Esophagus muscularis mucosa (tissue), 4 donors: ENCODE measurements at regions not wholly inside any gene's neighbourhood (a gene's known extent, or its start where the extent isn't known, plus 50 kb on each side); places are given as distances from the start of the nearest gene placed in this dataset.

Source experiments
- DNase-seq: peaks from one replicate; pipeline ENCODE4 v3.0.0-alpha.2; 2017; ENCODE audit errors: extremely low spot score
- H3K27ac ChIP-seq, 4 donors: fragments of 200-600 bp; sonication (generic); replicated peaks in 1 of 4; 1 replicate in 3 of 4; 2 replicates in 1 of 4; pipeline ENCODE4 v1.5.1; 2016 to 2019; ENCODE audit warnings: mild to moderate bottlenecking in 1 of 4
- H3K27me3 ChIP-seq, 4 donors: fragments of 200-600 bp; sonication (generic); one replicate each; pipeline versions ENCODE4 v1.5.1 to v1.6.0; 2016 to 2019
- H3K36me3 ChIP-seq, 4 donors: fragments of 200-600 bp; sonication (generic); one replicate each; pipeline ENCODE4 v1.5.1; 2016 to 2019
- H3K4me1 ChIP-seq, 4 donors: fragments of 200-600 bp; sonication (generic); one replicate each; pipeline ENCODE4 v1.5.1; 2016 to 2019
- H3K4me3 ChIP-seq, 4 donors: fragments of 200-600 bp; sonication (generic); 1 replicate in 2 of 4; 2 replicates in 2 of 4; pipeline ENCODE4 v1.5.1; 2016 to 2019; ENCODE audit warnings: mild to moderate bottlenecking in 4 of 4, moderate library complexity in 1 of 4
- H3K9me3 ChIP-seq, 4 donors: fragments of 200-600 bp; sonication (generic); 1 replicate in 3 of 4; 2 replicates in 1 of 4; pipeline ENCODE4 v1.5.1; 2016 to 2019
- CTCF ChIP-seq, 3 experiments: fragments of 200-600 bp in 2 of 3; fragments of 450-650 bp in 1 of 3; sonication (generic) in 2 of 3; IDR thresholded peaks; one replicate each; pipeline ENCODE4 v1.5.1; 2017 to 2019; ENCODE audit warnings: antibody characterized with exemption in 3 of 3, mild to moderate bottlenecking in 2 of 3, moderate library complexity in 1 of 3
- EP300 ChIP-seq: sonication (generic); formaldehyde crosslinking; IDR thresholded peaks from one replicate; pipeline ENCODE4 v1.6.1; 2017; ENCODE audit warnings: antibody characterized with exemption
- POLR2A ChIP-seq: fragments of 450-650 bp; IDR thresholded peaks from one replicate; pipeline ENCODE4 v1.6.1; 2017; ENCODE audit warnings: antibody characterized with exemption, moderate library complexity, mild to moderate bottlenecking, low read depth
- POLR2AphosphoS5 ChIP-seq, 2 donors: sonication (generic); formaldehyde crosslinking; IDR thresholded peaks; one replicate each; pipeline ENCODE4 v1.6.1; 2017; ENCODE audit warnings: antibody characterized with exemption in 2 of 2
- WGBS: methylation state at CpG from one replicate; pipeline ENCODE4 v1.1.5; 2018; 5-methylcytosine and 5-hydroxymethylcytosine counted together
- intact Hi-C: fragments of 100-400 bp; cut with DNase I; formaldehyde crosslinking; loops from one replicate; pipeline ENCODE4 v1.15.1; 2023

GRCh38 chr4:110860125-110860524 lies 237.2 kb upstream of the PITX2 start:
- Histone ChIP-seq H3K4me3 (no peak overlapping the region), H3K36me3 (no peaks in the 10 kb centered on the region), H3K4me1 (no peaks in the 10 kb centered on the region), H3K27me3 (no peaks in the 10 kb centered on the region), H3K27ac (no peak overlapping the region), H3K9me3 (no peaks in the 10 kb centered on the region)
- no peak for DNase-seq
- 77% methylated on average over 6 of the region's 6 CpGs for WGBS
- intact Hi-C loops = no loop called here
- TF ChIP-seq POLR2A (no peak), EP300 (no peak), POLR2AphosphoS5 (IDR thresholded peaks at IDR 0.05) (no peak), CTCF (IDR thresholded peaks at IDR 0.05) (no peak)

DNA sequence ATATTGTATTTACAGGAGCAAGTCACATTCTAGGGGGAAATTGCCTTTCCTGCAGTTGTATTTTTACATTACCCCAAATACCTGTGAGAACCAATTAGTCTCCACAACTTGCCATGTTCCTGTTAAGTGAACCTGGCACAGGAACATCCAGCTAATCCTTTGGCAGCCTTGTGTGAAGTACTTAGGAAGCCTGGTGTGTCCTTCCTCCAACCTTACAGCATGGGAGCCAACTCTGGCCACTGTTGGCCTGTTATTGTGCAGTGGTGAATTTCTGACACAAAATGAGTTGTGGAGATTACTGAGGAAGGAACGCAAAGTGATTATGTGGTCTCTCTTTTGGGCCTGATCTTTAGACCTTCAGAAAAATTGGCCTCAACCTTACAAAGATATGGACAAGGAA lies 238.0 kb upstream of the PITX2 start:
- Histone ChIP-seq H3K9me3 (no peaks in the 10 kb centered on the region), H3K4me3 (no peak overlapping the region), H3K4me1 (no peaks in the 10 kb centered on the region), H3K27me3 (no peaks in the 10 kb centered on the region), H3K36me3 (no peaks in the 10 kb centered on the region), H3K27ac (no peak overlapping the region)
- no peak for TF ChIP-seq POLR2AphosphoS5 (IDR thresholded peaks at IDR 0.05)
- no peak for TF ChIP-seq CTCF (IDR thresholded peaks at IDR 0.05)
- TF ChIP-seq POLR2A = no peak
- no peak for TF ChIP-seq EP300
- no peak for DNase-seq
- 62% methylated on average over 1 of the region's 1 CpG for WGBS
- intact Hi-C loops = no loop called here

DNA sequence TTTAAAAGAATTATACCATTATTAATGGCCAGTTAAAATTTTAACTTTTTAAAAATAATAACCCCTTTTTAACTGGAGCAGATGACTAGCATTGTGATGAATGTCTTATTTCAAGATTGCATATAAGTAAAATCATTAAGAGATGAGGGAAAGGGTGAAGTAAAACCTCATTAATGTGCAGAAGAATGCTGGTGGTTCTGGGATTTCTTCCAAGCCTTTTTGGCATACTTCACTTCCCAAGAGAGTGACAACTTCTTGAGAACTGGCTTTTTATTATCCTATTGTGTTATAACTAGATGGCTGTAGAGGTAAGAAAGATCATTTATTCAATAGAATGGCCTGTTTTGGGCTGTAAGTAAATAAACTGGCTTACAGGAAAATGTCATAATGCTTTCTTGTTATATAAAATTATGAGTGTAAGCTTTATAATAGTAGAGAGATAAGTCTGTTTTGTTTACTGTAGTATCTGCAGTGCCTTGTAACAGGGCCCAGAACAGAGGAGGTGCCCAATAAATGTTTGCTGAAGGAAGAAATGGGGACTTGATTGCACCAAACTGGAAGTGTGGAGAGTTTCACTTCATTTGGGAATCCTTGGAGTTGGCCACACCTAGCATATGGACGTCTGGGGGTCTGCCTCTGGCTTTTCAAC lies 242.9 kb upstream of the PITX2 start:
- no peaks in the 10 kb centered on the region for H3K9me3 ChIP-seq
- no peak for DNase-seq
- H3K4me3 ChIP-seq = no peak overlapping the region
- H3K27ac ChIP-seq = no peak overlapping the region
- 44% methylated on average over 1 of the region's 1 CpG for WGBS
- no peaks in the 10 kb centered on the region for H3K27me3 ChIP-seq
- TF ChIP-seq POLR2A (no peak), POLR2AphosphoS5 (IDR thresholded peaks at IDR 0.05) (no peak), CTCF (IDR thresholded peaks at IDR 0.05) (no peak), EP300 (no peak)
- peaks cover 0 to 3% (median 0%) of the 10 kb centered on the region in 4 donors for H3K4me1 ChIP-seq
- no peaks in the 10 kb centered on the region for H3K36me3 ChIP-seq
- intact Hi-C loops = no loop called here

DNA sequence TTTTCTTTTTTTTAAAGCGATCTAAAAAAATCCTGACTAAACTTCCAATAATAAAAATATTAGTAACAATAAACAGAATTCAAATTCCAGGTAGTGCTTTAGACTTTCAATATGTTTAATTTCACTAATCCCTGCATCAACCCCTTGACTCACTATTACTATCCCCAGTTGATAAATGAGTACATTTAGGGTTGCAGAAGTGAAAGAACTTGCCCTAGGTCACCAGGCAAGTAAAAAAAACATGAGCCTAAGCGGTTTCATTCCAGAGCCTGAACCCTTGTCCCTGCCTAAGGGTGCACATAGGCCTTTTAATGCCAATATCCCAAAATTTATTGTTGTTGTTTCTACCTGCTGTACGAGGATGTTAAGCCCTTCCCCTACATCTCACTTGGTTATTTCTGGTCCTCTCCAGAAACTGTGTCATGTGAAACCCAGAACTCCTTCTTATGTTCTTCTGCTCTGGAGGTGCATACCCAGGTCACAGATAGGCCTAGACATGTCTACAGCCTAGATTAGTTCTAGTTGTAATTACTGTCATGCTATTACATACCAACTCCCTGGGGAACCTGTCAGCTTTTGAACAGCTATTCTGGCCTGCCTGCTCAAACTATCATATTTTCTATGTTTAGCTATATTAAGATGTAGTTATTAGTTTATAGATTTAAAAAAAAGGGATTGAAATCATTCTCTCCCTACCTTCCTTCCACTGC lies 244.5 kb upstream of the PITX2 start:
- 87% methylated on average over 3 of the region's 3 CpGs for WGBS
- H3K36me3 ChIP-seq = no peaks in the 10 kb centered on the region

DNA sequence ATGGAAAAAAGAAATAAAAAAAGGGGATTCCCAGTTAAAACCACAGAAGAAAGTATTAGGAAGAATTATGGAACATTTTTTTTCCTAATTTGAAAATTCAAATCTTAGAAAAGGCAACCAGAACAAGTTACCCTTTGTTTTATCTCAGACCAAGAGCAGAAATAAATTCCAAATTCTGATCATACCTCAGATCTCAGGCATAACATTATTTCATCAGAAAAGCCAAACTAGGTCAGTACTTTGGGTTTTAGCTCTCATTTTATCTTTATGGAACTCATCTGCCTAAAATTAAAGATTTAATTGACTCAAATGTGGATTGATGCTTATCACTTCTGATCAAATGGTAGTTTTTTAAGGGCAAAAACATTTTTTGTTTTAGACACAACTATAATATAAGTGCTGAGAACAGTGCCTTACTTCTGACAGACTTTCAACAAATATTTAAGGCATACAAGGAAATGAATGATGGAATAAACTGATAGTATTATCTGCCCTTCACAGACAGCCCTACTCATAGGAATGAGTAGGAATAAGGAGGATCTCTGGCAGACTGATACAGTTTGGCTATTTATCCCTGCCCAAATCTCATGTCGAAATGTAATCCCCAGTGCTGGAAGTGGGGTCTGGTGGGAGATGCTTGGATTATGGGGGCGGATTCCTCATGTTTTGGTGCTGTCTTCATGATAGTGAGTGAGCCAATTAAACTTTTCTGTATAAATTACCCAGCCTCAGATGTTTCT lies 245.3 kb upstream of the PITX2 start:
- intact Hi-C loops = no loop called here
- TF ChIP-seq CTCF (IDR thresholded peaks at IDR 0.05) (no peak), POLR2AphosphoS5 (IDR thresholded peaks at IDR 0.05) (no peak), POLR2A (no peak), EP300 (no peak)
- peaks cover 0 to 3% (median 0%) of the 10 kb centered on the region in 4 donors for H3K4me1 ChIP-seq
- H3K27ac ChIP-seq = no peak overlapping the region
- H3K27me3 ChIP-seq = no peaks in the 10 kb centered on the region
- 85% methylated on average over 2 of the region's 2 CpGs for WGBS
- H3K9me3 ChIP-seq = no peaks in the 10 kb centered on the region
- no peak for DNase-seq
- no peak overlapping the region for H3K4me3 ChIP-seq
- H3K36me3 ChIP-seq = no peaks in the 10 kb centered on the region

More for the DNA sequence above, 244.5 kb upstream of the PITX2 start:
- no peak overlapping the region for H3K4me3 ChIP-seq
- H3K9me3 ChIP-seq = no peaks in the 10 kb centered on the region
- no peaks in the 10 kb centered on the region for H3K27me3 ChIP-seq
- intact Hi-C loops = no loop called here
- no peak for TF ChIP-seq POLR2AphosphoS5 (IDR thresholded peaks at IDR 0.05)
- no peak for DNase-seq
- peaks cover 0 to 3% (median 0%) of the 10 kb centered on the region in 4 donors for H3K4me1 ChIP-seq
- H3K27ac ChIP-seq = no peak overlapping the region
